Coronary artery (tissue), 2 donors: ENCODE measurements at regions not wholly inside any gene's neighbourhood (a gene's known extent, or its start where the extent isn't known, plus 50 kb on each side); places are given as distances from the start of the nearest gene placed in this dataset.
"Not testable (repeated sequence)": the region's sequence is repeated elsewhere in the genome, so short reads cannot be mapped to it uniquely, and the experiment has no call there.

Source experiments
- DNase-seq: peaks from one replicate; pipeline ENCODE4 v3.0.0-alpha.2; 2017; ENCODE audit warnings: low spot score
- H3K27ac ChIP-seq, 2 donors: fragments of 200-600 bp; sonication (generic); one replicate each; pipeline ENCODE4 v1.5.1; 2016 to 2019
- H3K4me3 ChIP-seq: fragments of 200-600 bp; sonication (generic); 2 replicates; pipeline ENCODE4 v1.5.1; 2016; ENCODE audit warnings: mild to moderate bottlenecking, moderate library complexity
- CTCF ChIP-seq: fragments of 200-600 bp; sonication (generic); IDR thresholded peaks from one replicate; pipeline ENCODE4 v1.5.1; 2019; ENCODE audit warnings: antibody characterized with exemption

GRCh38 chr7:67348171-67348570 lies 351.5 kb downstream of the TYW1 start:
- peak; percentile 19 for DNase-seq
- no peak for TF ChIP-seq CTCF
- Histone ChIP-seq H3K27ac (no peak overlapping the region), H3K4me3 (no peak overlapping the region)

GRCh38 chr7:67357653-67358052 lies 361.0 kb downstream of the TYW1 start:
- not testable (repeated sequence) for H3K27ac ChIP-seq, H3K4me3 ChIP-seq
- peak; percentile 8 for DNase-seq

- DNase-seq, result peak; percentile 35
- not testable (repeated sequence) for H3K4me3 ChIP-seq, H3K27ac ChIP-seq
Measured at GRCh38 chr7:67358316-67358715, 361.7 kb downstream of the TYW1 start.

- H3K27ac ChIP-seq, H3K4me3 ChIP-seq, DNase-seq: not testable (repeated sequence)
Measured at GRCh38 chr7:67358738-67359137, 362.1 kb downstream of the TYW1 start.

GRCh38 chr7:67359900-67360299 lies 363.3 kb downstream of the TYW1 start:
- H3K4me3 ChIP-seq, result no peak overlapping the region
- no peak for DNase-seq
- no peak overlapping the region for H3K27ac ChIP-seq
- TF ChIP-seq CTCF, result no peak

- no peak for TF ChIP-seq CTCF
- DNase-seq, result no peak
- H3K27ac ChIP-seq, result no peak overlapping the region
- H3K4me3 ChIP-seq, result no peak overlapping the region
Measured at GRCh38 chr7:67361150-67361549, 364.5 kb downstream of the TYW1 start.

GRCh38 chr7:67364441-67365017 lies 367.9 kb downstream of the TYW1 start:
- DNase-seq, result no peak
- no peak for TF ChIP-seq CTCF
- H3K27ac ChIP-seq, result no peak overlapping the region
- H3K4me3 ChIP-seq, result no peak overlapping the region

- peak; percentile 75 for TF ChIP-seq CTCF
- Histone ChIP-seq H3K4me3 (no peak overlapping the region), H3K27ac (no peak overlapping the region)
- DNase-seq, result no peak
Measured at GRCh38 chr7:67371429-67372305, 375.0 kb downstream of the TYW1 start.

GRCh38 chr7:67373389-67373788 lies 376.8 kb downstream of the TYW1 start:
- DNase-seq, H3K4me3 ChIP-seq, H3K27ac ChIP-seq: not testable (repeated sequence)
